ENCODE measurements at regions not wholly inside any gene's neighbourhood (a gene's known extent, or its start where the extent isn't known, plus 50 kb on each side); places are given as distances from the start of the nearest gene placed in this dataset.

DNA sequence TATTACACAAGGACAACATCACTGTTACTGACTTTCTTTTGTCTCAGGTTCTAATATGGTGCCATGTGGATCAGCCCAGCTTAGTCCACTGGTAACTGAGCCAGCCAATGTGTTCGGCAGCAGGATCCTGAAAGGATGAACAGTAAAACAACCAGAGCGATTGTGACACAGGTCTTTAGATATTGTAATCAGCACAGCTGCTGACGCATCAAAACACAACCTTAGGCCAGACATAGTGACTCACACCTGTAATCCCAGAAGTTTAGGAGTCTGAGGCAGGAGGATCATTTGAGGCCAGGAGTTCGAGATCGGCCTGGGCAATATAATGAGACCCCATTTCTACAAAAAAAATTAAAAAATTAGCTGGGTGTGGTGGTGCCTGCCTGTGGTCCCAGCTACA lies 183.4 kb upstream of the CDH20 start:
- Histone ChIP-seq H4K20me1 (no peaks in the 10 kb centered on the region), H3K27me3 (no peaks in the 10 kb centered on the region), H3K9ac (no peak overlapping the region), H3K4me3 (no peak overlapping the region), H3K36me3 (no peaks in the 10 kb centered on the region), H3K27ac (no peak overlapping the region), H3K4me2 (no peak overlapping the region), H3K4me1 (no peaks in the 10 kb centered on the region), H3K9me3 (no peaks in the 10 kb centered on the region)
- TF ChIP-seq Cebpa-rat (IDR thresholded peaks at IDR 0.05), result no peak

DNA sequence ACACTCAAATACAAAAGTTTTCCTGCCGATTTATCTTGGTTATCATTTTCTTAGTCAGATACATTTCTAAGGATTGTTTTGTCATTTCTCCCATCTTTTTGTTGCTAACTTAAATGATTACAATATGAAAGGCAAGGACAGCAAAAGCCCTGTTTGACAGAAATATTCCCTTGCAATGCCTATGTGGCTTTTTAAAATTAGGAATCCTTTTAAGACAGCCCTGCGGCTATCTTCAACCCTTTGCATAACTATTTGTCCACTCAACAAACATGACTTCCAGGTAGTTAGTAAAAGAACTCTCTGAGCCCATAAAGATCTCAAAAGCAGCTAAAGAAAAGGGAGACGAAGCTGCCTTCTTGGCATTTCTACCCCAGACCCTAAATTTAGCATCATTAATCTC lies 179.7 kb upstream of the CDH20 start:
- Histone ChIP-seq H3K4me1 (no peaks in the 10 kb centered on the region), H3K27ac (no peak overlapping the region), H3K9ac (no peak overlapping the region), H3K9me3 (no peaks in the 10 kb centered on the region), H3K4me2 (no peak overlapping the region), H3K36me3 (no peaks in the 10 kb centered on the region), H3K27me3 (no peaks in the 10 kb centered on the region), H3K4me3 (no peak overlapping the region), H4K20me1 (no peaks in the 10 kb centered on the region)
- no peak for TF ChIP-seq Cebpa-rat (IDR thresholded peaks at IDR 0.05)

- H3K9me3 ChIP-seq, result no peaks in the 10 kb centered on the region
- no peak overlapping the region for H3K27ac ChIP-seq
- no peaks in the 10 kb centered on the region for H4K20me1 ChIP-seq
- no peaks in the 10 kb centered on the region for H3K27me3 ChIP-seq
- H3K4me3 ChIP-seq, result no peak overlapping the region
- no peak overlapping the region for H3K9ac ChIP-seq
- H3K36me3 ChIP-seq, result no peaks in the 10 kb centered on the region
- TF ChIP-seq Cebpa-rat (IDR thresholded peaks at IDR 0.05), result no peak
- no peaks in the 10 kb centered on the region for H3K4me1 ChIP-seq
- no peak overlapping the region for H3K4me2 ChIP-seq
Measured at GRCh38 chr18:61154866-61155265, 178.4 kb upstream of the CDH20 start.

DNA sequence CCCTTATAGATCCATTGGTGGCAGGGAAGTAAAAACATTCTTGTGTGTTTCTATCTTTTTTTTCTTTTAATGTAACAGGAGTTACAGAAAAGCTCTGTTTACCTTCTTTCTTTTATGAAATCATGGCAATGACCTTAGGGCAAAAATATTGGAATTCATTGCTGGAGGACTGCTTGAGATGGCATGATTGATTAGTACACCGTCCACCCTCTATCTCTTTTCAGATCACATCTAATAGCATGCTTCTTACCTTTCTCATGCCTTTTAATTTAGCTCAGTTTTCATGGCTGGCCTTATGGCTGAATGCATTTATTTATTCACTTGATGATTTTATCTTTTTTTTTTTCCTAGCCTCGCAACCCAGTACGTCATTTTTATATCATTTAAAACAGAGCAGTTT lies 177.6 kb upstream of the CDH20 start:
- no peak overlapping the region for H3K27ac ChIP-seq
- no peak overlapping the region for H3K4me2 ChIP-seq
- no peak overlapping the region for H3K4me3 ChIP-seq
- no peaks in the 10 kb centered on the region for H3K27me3 ChIP-seq
- TF ChIP-seq Cebpa-rat (IDR thresholded peaks at IDR 0.05), result no peak
- H3K4me1 ChIP-seq, result no peaks in the 10 kb centered on the region
- H4K20me1 ChIP-seq, result no peaks in the 10 kb centered on the region
- no peaks in the 10 kb centered on the region for H3K36me3 ChIP-seq
- H3K9me3 ChIP-seq, result no peaks in the 10 kb centered on the region
- H3K9ac ChIP-seq, result no peak overlapping the region

DNA sequence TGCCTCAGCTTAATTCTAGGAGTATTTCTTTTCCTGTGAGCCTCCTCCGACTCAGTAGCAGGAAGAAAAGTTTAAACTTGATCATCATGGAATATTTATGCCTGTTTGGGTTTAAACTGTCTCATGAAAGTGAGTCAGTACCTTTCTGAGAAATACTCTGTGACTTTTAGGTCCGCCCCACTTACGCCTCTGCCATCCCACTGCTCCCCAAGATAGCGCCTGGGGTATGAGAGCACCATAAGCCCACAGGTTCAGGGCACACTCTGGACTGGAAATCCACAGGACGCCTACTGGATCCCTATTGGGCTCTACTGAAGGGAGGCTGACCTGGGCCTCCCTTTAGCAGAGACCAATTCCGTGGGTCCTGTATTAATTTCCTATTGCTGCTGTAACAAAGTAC lies 175.8 kb upstream of the CDH20 start:
- TF ChIP-seq Cebpa-rat (IDR thresholded peaks at IDR 0.05), result no peak
- H3K27me3 ChIP-seq, result no peaks in the 10 kb centered on the region
- H3K4me3 ChIP-seq, result no peak overlapping the region
- no peak overlapping the region for H3K4me2 ChIP-seq
- no peaks in the 10 kb centered on the region for H4K20me1 ChIP-seq
- no peak overlapping the region for H3K9ac ChIP-seq
- no peaks in the 10 kb centered on the region for H3K36me3 ChIP-seq
- H3K27ac ChIP-seq, result no peak overlapping the region
- no peaks in the 10 kb centered on the region for H3K4me1 ChIP-seq
- H3K9me3 ChIP-seq, result no peaks in the 10 kb centered on the region

DNA sequence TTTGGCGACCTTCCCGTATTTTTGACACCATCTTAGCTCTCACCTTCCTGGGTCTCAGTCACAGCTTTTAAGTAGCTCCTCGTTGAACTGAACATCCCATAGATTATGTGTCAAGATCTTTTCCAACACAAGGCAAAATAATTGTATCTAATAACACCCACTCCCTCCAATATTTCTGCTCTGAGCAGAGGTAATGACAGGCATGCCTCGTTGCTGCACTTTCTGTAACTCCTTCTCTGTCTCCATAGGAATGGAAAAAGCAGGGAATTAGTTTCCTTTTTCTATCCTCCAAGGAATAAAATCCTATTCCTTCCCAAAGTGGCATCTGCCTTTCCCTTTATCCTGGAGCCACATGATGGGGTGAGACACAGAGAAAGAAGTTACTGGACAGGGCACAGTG lies 174.0 kb upstream of the CDH20 start:
- Histone ChIP-seq H3K36me3 (no peaks in the 10 kb centered on the region), H3K9ac (no peak overlapping the region), H3K4me2 (no peak overlapping the region), H3K27ac (no peak overlapping the region), H3K27me3 (no peaks in the 10 kb centered on the region), H3K9me3 (no peaks in the 10 kb centered on the region), H4K20me1 (no peaks in the 10 kb centered on the region), H3K4me3 (no peak overlapping the region), H3K4me1 (no peaks in the 10 kb centered on the region)
- TF ChIP-seq Cebpa-rat (IDR thresholded peaks at IDR 0.05), result no peak

GRCh38 chr18:61164321-61164720 lies 168.9 kb upstream of the CDH20 start:
- H4K20me1 ChIP-seq, result no peaks in the 10 kb centered on the region
- no peak overlapping the region for H3K27ac ChIP-seq
- TF ChIP-seq Cebpa-rat (IDR thresholded peaks at IDR 0.05), result no peak
- no peak overlapping the region for H3K4me3 ChIP-seq
- H3K9ac ChIP-seq, result no peak overlapping the region
- no peak overlapping the region for H3K4me2 ChIP-seq
- no peaks in the 10 kb centered on the region for H3K9me3 ChIP-seq
- H3K36me3 ChIP-seq, result no peaks in the 10 kb centered on the region
- no peaks in the 10 kb centered on the region for H3K4me1 ChIP-seq
- no peaks in the 10 kb centered on the region for H3K27me3 ChIP-seq

DNA sequence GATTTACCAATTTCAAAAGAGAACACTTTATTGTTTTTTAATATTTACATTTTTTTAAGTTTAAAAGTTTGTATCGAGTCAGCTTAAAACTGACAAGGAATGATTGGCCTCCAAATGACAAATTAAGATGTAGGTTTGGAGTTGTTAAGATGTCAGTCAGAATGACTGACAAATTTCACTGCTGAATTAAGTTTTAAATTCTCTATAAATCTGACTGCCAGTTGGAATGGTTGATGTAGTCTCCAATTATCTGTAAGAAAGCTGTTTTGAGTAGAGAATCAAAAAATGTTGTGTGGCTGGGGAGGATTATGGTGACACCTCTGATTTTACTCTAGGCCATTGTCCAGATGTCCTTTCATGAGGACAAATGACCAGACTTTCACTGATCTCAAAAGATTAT lies 165.3 kb upstream of the CDH20 start:
- H3K27ac ChIP-seq, result no peak overlapping the region
- no peak overlapping the region for H3K4me3 ChIP-seq
- no peak for TF ChIP-seq Cebpa-rat (IDR thresholded peaks at IDR 0.05)

DNA sequence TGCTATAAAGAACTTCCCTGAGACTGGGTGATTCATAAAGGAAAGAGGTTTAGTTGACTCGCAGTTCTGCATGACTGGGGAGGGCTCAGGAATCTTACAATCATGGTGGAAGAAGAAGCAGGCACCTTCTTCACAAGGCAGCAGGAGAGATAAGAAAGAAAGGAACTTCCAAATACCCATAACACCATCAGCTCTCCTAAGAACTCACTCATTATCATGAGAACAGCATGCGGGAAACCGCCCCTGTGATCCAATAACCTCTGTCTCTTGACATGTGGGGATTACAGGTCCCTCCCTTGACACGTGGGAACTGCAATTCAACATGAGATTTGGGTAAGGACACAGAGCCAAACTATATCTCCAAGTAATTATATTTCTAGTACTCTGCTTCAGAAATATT lies 163.8 kb upstream of the CDH20 start:
- Histone ChIP-seq H3K4me1 (no peaks in the 10 kb centered on the region), H3K9ac (no peak overlapping the region), H3K27ac (no peak overlapping the region), H3K27me3 (no peaks in the 10 kb centered on the region), H3K9me3 (no peaks in the 10 kb centered on the region), H3K36me3 (no peaks in the 10 kb centered on the region), H4K20me1 (no peaks in the 10 kb centered on the region), H3K4me2 (no peak overlapping the region), H3K4me3 (no peak overlapping the region)
- TF ChIP-seq Cebpa-rat (IDR thresholded peaks at IDR 0.05), result no peak

More for the DNA sequence above, 165.3 kb upstream of the CDH20 start:
- H3K9ac ChIP-seq, result no peak overlapping the region
- no peaks in the 10 kb centered on the region for H3K4me1 ChIP-seq
- no peaks in the 10 kb centered on the region for H3K36me3 ChIP-seq
- H3K27me3 ChIP-seq, result no peaks in the 10 kb centered on the region
- H4K20me1 ChIP-seq, result no peaks in the 10 kb centered on the region
- H3K9me3 ChIP-seq, result no peaks in the 10 kb centered on the region
- no peak overlapping the region for H3K4me2 ChIP-seq

DNA sequence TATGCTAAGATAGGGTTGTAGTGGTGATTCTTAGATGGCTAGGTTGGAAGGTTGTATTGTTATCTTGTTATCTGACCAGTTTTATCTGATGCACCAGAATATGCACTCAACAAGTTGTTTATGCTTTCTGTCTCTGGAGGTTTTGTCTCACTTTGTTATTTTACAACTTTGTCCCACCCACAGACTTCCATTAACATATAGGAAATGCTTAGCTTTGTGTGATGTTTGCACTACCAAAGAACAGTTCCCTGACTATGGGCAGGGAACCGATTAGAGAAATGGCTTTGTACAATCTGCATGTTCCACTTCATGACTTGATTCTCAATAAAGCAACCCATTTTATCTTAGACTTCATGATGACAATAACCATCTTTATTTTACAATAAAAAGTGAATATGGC lies 160.6 kb upstream of the CDH20 start:
- H3K4me3 ChIP-seq, result no peak overlapping the region
- no peaks in the 10 kb centered on the region for H4K20me1 ChIP-seq
- no peak for TF ChIP-seq Cebpa-rat (IDR thresholded peaks at IDR 0.05)
- H3K4me2 ChIP-seq, result no peak overlapping the region
- H3K27ac ChIP-seq, result no peak overlapping the region
- no peaks in the 10 kb centered on the region for H3K27me3 ChIP-seq
- no peaks in the 10 kb centered on the region for H3K9me3 ChIP-seq
- H3K4me1 ChIP-seq, result no peaks in the 10 kb centered on the region
- no peaks in the 10 kb centered on the region for H3K36me3 ChIP-seq
- H3K9ac ChIP-seq, result no peak overlapping the region

- no peaks in the 10 kb centered on the region for H3K4me1 ChIP-seq
- TF ChIP-seq Cebpa-rat (IDR thresholded peaks at IDR 0.05), result no peak
- H3K27ac ChIP-seq, result no peak overlapping the region
- H3K4me2 ChIP-seq, result no peak overlapping the region
- H3K9me3 ChIP-seq, result no peaks in the 10 kb centered on the region
- H3K9ac ChIP-seq, result no peak overlapping the region
- no peak overlapping the region for H3K4me3 ChIP-seq
- no peaks in the 10 kb centered on the region for H3K36me3 ChIP-seq
- H4K20me1 ChIP-seq, result no peaks in the 10 kb centered on the region
- H3K27me3 ChIP-seq, result no peaks in the 10 kb centered on the region
Measured at GRCh38 chr18:61173554-61173953, 159.7 kb upstream of the CDH20 start.
